ENCODE measurements at regions not wholly inside any gene's neighbourhood (a gene's known extent, or its start where the extent isn't known, plus 50 kb on each side); places are given as distances from the start of the nearest gene placed in this dataset.

- no peak for DNase-seq (ENCODE audit: low spot score)
These were observed 89.6 kb upstream of the ATF7IP start for GRCh38 chr12:14275886-14276285.

GRCh38 chr12:14278294-14278953, 87.1 kb upstream of the ATF7IP start:
- no peak for DNase-seq (ENCODE audit: low spot score)

- no peak for DNase-seq (ENCODE audit: low spot score)
These were observed 85.6 kb upstream of the ATF7IP start for GRCh38 chr12:14279845-14280244.

GRCh38 chr12:14280921-14281320, 84.6 kb upstream of the ATF7IP start:
- no peak for DNase-seq (ENCODE audit: low spot score)

GRCh38 chr12:14281539-14281938, 83.9 kb upstream of the ATF7IP start:
- no peak for DNase-seq (ENCODE audit: low spot score)

DNA sequence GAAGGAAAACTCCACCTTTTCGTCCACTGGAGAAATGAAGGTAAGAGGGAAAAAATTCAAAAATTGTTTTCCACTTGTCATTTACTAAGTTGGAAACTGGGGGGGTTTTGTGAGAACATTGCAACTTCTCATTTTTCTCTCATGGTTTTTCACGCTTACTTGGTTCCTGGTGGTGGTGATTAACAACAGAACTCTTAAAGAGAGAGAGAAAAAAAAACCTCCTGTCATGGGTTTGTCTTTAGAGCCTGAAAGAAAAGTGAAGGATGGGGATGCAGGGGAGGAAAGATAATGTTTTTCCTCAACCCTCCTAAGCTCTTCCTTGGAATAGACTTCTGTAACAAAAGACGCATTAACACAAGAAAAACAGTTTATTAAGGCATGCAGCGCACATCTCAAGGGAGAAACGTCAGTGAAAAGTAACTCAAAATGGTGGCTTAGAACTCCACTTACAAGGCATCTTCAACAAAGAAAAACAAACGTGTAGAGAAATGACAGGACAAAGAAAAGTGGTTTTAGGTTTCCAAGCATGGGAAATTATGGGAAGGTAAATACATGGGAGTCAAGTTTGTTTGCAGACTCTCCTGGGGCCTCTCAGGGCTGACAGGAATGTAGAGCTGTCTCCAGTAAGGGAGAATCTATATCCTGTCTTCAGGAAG, 81.9 kb upstream of the ATF7IP start:
- no peak for DNase-seq (ENCODE audit: low spot score)

- no peak for DNase-seq (ENCODE audit: low spot score)
These were observed 81.2 kb upstream of the ATF7IP start for GRCh38 chr12:14284184-14284722.

- no peak for DNase-seq (ENCODE audit: low spot score)
These were observed 75.9 kb upstream of the ATF7IP start for GRCh38 chr12:14289601-14290000.

GRCh38 chr12:14290951-14291350, 74.5 kb upstream of the ATF7IP start:
- DNase-seq (ENCODE audit: low spot score): no peak

DNA sequence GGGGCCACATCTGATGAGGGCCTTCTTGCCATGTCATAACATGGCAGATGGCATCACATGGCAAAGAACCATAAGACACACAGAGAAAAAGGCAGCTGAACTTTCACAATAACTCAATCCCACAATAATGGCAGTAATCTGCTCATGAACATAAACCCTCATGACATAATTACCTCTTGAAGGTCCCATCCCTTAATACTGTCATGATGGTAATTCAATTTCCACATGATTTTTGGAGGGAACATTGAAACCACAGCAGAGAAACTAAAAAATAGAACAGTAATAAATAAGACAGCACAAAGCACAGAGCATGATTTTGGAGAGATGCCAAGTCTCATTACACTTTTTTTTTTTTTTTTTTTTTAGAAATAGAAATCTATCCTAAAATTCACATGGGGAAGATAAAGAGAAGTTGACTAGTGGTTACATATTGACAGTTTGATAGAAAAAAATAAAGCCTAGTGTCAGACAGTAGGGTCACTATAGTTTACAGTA, 61.8 kb upstream of the ATF7IP start:
- no peak for DNase-seq (ENCODE audit: low spot score)

DNA sequence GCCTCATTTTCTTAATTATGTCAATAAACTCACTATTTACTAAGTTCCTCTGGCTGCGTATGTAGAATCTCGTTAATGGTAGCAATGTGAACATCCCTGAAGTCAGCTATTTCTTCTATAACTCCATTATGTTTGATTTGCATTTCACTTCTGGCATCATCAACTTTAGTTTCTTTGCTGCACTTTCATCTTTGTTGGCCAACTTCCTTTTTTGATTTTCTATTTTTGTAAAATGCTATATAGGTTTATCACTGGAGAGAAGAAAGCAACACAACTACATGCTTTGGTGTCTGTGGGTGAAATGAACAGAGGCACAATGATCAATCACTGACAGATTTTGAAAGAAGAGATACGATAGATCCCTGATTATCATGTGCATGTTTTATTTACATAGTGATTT, 58.5 kb upstream of the ATF7IP start:
- no peak for DNase-seq (ENCODE audit: low spot score)

- DNase-seq (ENCODE audit: low spot score): no peak
These were observed 57.0 kb upstream of the ATF7IP start for GRCh38 chr12:14308516-14308915.

- no peak for DNase-seq (ENCODE audit: low spot score)
These were observed 54.6 kb upstream of the ATF7IP start for GRCh38 chr12:14310866-14311265.

DNA sequence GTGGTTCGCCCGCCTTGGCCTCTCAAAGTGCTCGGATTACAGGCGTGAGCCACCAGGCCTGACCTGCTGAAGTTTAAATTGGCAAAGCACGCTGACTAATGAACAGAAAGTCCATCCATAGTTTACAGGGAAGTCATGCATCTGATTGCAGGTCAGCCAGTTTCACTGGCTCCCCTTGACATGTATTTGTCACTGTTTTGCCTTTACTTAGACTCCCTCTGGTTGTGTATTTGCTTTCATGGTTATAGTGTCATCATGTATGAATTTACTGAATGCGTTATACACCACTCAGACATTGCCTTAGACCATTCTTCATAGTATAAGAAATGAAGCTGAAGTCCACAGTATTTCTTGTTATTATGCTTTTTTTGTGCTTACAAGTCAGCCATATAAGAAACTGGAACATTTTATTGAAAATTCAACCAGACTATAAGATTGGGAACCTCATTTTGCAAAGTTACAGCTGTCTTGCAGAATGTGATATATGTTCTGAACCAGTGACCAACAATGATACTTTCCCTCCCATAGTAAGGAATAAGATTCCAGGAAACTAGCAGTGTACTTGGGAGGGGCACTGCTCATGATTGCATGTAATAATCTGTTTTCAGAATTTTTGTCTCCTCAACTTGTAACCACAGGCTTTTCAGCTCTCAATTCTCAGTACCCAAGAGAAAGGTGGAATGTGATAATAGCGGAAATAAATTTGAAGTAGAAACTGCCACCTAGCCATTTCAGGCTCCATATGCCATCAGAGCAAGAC, 51.9 kb upstream of the ATF7IP start:
- DNase-seq (ENCODE audit: low spot score): no peak

- DNase-seq (ENCODE audit: low spot score): no peak
These were observed 50.7 kb upstream of the ATF7IP start for GRCh38 chr12:14314801-14315200.

DNA sequence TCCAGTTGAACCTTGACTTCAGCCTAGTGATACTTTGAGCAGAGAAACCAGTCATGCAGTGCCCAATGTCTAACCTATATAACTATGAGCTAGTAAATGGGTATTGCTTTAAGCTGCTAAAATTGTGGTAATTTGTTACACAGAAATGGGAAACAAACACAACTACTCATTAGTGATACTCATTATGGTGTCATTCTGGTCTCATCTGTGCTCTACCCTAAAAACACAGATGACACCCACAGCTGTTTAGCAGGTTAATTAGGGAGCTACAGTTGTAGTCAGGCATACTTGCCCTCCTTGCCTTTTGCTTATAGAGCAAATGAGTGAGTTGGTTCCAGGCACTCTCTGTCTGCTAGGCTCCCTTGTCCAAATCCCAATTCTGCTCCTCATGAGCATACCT, 50.0 kb upstream of the ATF7IP start:
- DNase-seq (ENCODE audit: low spot score): no peak
